ENCODE measurements at regions not wholly inside any gene's neighbourhood (a gene's known extent, or its start where the extent isn't known, plus 50 kb on each side); places are given as distances from the start of the nearest gene placed in this dataset.
A peak's percentile ranks its signal among the peaks of the same experiment; 100 is the strongest.

- no peak for TF ChIP-seq CTCF (IDR thresholded peaks at IDR 0.05; ENCODE audit: borderline replicate concordance, insufficient read depth, low read depth, low read length)
- H3K4me3 ChIP-seq (ENCODE audit: low read depth, low read length): no peak overlapping the region
Measured at GRCh38 chr13:26989957-26990713, 181.5 kb downstream of the USP12 start.

GRCh38 chr13:26989261-26989956 is 182.2 kb downstream of the USP12 start:
- H3K4me3 ChIP-seq (ENCODE audit: low read depth, low read length): no peak overlapping the region
- TF ChIP-seq CTCF (IDR thresholded peaks at IDR 0.05; ENCODE audit: borderline replicate concordance, insufficient read depth, low read depth, low read length): no peak

- no peak for TF ChIP-seq CTCF (IDR thresholded peaks at IDR 0.05; ENCODE audit: borderline replicate concordance, insufficient read depth, low read depth, low read length)
- no peak overlapping the region for H3K4me3 ChIP-seq (ENCODE audit: low read depth, low read length)
Measured at GRCh38 chr13:26988059-26988769, 183.4 kb downstream of the USP12 start.

GRCh38 chr13:26987486-26988013 is 184.1 kb downstream of the USP12 start:
- no peak for TF ChIP-seq CTCF (IDR thresholded peaks at IDR 0.05; ENCODE audit: borderline replicate concordance, insufficient read depth, low read depth, low read length)
- no peak overlapping the region for H3K4me3 ChIP-seq (ENCODE audit: low read depth, low read length)

- TF ChIP-seq CTCF (IDR thresholded peaks at IDR 0.05; ENCODE audit: borderline replicate concordance, insufficient read depth, low read depth, low read length): peak; percentile 58
Measured at GRCh38 chr13:26985285-26985878, 186.2 kb downstream of the USP12 start.

GRCh38 chr13:26984337-26984736 is 187.3 kb downstream of the USP12 start:
- no peak overlapping the region for H3K4me3 ChIP-seq (ENCODE audit: low read depth, low read length)
- no peak for TF ChIP-seq CTCF (IDR thresholded peaks at IDR 0.05; ENCODE audit: borderline replicate concordance, insufficient read depth, low read depth, low read length)

More at GRCh38 chr13:26985285-26985878, 186.2 kb downstream of the USP12 start:
- no peak overlapping the region for H3K4me3 ChIP-seq (ENCODE audit: low read depth, low read length)
